GM21737 (cell line): ENCODE measurements at regions not wholly inside any gene's neighbourhood (a gene's known extent, or its start where the extent isn't known, plus 50 kb on each side); places are given as distances from the start of the nearest gene placed in this dataset.

ENCODE experiments used
- ATAC-seq: cut with Tn5 transposase; IDR thresholded peaks from one replicate; pipeline ENCODE4 v1.9.1; 2021; ENCODE audit warnings: mild to moderate bottlenecking, moderate library complexity; ENCODE audit not compliant: unreplicated experiment

- no peak for ATAC-seq
Measured at GRCh38 chr3:1036207-1036826, 56.5 kb upstream of the CNTN6 start.

DNA sequence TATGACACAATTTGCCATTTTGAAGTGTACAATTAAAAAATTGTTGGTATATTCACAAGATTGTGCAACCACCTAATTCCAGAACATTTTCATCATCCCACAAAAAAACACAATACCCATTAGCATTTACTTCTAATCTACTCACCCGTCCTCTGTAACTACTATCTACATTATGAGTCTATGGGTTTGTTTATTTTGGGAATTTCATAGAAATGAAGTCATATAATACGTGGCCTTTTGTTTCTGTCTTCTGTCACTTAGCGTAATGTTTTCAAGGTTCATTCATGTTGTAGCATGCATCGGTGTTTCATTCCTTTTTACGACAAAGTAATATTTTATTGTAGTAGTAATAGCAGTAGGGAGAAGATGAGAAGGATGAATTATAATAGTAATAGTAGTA is 55.2 kb upstream of the CNTN6 start:
- no peak for ATAC-seq
